ENCODE measurements at regions not wholly inside any gene's neighbourhood (a gene's known extent, or its start where the extent isn't known, plus 50 kb on each side); places are given as distances from the start of the nearest gene placed in this dataset.

- no peak for TF ChIP-seq ELF4 (CRISPR knock-in tag; IDR thresholded peaks at IDR 0.05; ENCODE audit: low read depth)
- TF ChIP-seq, protein P1, sequence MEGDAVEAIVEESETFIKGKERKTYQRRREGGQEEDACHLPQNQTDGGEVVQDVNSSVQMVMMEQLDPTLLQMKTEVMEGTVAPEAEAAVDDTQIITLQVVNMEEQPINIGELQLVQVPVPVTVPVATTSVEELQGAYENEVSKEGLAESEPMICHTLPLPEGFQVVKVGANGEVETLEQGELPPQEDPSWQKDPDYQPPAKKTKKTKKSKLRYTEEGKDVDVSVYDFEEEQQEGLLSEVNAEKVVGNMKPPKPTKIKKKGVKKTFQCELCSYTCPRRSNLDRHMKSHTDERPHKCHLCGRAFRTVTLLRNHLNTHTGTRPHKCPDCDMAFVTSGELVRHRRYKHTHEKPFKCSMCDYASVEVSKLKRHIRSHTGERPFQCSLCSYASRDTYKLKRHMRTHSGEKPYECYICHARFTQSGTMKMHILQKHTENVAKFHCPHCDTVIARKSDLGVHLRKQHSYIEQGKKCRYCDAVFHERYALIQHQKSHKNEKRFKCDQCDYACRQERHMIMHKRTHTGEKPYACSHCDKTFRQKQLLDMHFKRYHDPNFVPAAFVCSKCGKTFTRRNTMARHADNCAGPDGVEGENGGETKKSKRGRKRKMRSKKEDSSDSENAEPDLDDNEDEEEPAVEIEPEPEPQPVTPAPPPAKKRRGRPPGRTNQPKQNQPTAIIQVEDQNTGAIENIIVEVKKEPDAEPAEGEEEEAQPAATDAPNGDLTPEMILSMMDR (IDR thresholded peaks at IDR 0.05) = no peak
- TF ChIP-seq IRF1 (CRISPR knock-in tag; IDR thresholded peaks at IDR 0.05) = no peak
- TF ChIP-seq ZNF121 (CRISPR knock-in tag; IDR thresholded peaks at IDR 0.05) = no peak
- TF ChIP-seq, protein P2, sequence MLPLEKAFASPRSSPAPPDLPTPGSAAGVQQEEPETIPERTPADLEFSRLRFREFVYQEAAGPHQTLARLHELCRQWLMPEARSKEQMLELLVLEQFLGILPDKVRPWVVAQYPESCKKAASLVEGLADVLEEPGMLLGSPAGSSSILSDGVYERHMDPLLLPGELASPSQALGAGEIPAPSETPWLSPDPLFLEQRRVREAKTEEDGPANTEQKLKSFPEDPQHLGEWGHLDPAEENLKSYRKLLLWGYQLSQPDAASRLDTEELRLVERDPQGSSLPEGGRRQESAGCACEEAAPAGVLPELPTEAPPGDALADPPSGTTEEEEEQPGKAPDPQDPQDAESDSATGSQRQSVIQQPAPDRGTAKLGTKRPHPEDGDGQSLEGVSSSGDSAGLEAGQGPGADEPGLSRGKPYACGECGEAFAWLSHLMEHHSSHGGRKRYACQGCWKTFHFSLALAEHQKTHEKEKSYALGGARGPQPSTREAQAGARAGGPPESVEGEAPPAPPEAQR (CRISPR knock-in tag; IDR thresholded peaks at IDR 0.05) = no peak
- TF ChIP-seq, protein P3, sequence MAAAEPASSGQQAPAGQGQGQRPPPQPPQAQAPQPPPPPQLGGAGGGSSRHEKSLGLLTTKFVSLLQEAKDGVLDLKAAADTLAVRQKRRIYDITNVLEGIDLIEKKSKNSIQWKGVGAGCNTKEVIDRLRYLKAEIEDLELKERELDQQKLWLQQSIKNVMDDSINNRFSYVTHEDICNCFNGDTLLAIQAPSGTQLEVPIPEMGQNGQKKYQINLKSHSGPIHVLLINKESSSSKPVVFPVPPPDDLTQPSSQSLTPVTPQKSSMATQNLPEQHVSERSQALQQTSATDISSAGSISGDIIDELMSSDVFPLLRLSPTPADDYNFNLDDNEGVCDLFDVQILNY (CRISPR knock-in tag; IDR thresholded peaks at IDR 0.05) = no peak
- no peak for TF ChIP-seq RORB (CRISPR knock-in tag; IDR thresholded peaks at IDR 0.05)
- no peak for TF ChIP-seq FOXP1 (CRISPR knock-in tag; IDR thresholded peaks at IDR 0.05; ENCODE audit: borderline replicate concordance)
- no peak for TF ChIP-seq CREB1 (CRISPR knock-in tag; IDR thresholded peaks at IDR 0.05)
- TF ChIP-seq MAX (CRISPR knock-in tag; IDR thresholded peaks at IDR 0.05) = no peak
- no peak for TF ChIP-seq NFE2L1 (CRISPR knock-in tag; IDR thresholded peaks at IDR 0.05)
- TF ChIP-seq, protein P4, sequence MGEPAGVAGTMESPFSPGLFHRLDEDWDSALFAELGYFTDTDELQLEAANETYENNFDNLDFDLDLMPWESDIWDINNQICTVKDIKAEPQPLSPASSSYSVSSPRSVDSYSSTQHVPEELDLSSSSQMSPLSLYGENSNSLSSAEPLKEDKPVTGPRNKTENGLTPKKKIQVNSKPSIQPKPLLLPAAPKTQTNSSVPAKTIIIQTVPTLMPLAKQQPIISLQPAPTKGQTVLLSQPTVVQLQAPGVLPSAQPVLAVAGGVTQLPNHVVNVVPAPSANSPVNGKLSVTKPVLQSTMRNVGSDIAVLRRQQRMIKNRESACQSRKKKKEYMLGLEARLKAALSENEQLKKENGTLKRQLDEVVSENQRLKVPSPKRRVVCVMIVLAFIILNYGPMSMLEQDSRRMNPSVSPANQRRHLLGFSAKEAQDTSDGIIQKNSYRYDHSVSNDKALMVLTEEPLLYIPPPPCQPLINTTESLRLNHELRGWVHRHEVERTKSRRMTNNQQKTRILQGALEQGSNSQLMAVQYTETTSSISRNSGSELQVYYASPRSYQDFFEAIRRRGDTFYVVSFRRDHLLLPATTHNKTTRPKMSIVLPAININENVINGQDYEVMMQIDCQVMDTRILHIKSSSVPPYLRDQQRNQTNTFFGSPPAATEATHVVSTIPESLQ (CRISPR knock-in tag; IDR thresholded peaks at IDR 0.05) = no peak
Measured at GRCh38 chr5:166119506-166119905, 2171.9 kb upstream of the WWC1 start.
